Activated naive CD4-positive, alpha-beta T cell treated with anti-CD3 and anti-CD28 coated beads for 36 hours (primary cell): ENCODE measurements at regions not wholly inside any gene's neighbourhood (a gene's known extent, or its start where the extent isn't known, plus 50 kb on each side); places are given as distances from the start of the nearest gene placed in this dataset.
"Not testable (repeated sequence)": the region's sequence is repeated elsewhere in the genome, so short reads cannot be mapped to it uniquely, and the experiment has no call there.

Experiments used
- CTCF ChIA-PET: fragments of 350-600 bp; sonication (Branson Sonifier 250); formaldehyde crosslinking; loops from one replicate; lab custom pipeline; 2021; ENCODE audit warnings: antibody characterized with exemption; lab: Charles Lee
- DNase-seq: peaks from one replicate; pipeline ENCODE4 v3.0.0-alpha.2; 2020
- H3K27ac Mint-ChIP-seq: one replicate; pipeline ENCODE4 v1.8.0; 2021; ENCODE audit warnings: mild to moderate bottlenecking, mixed read lengths
- H3K27me3 Mint-ChIP-seq: one replicate; pipeline ENCODE4 v1.8.0; 2021; ENCODE audit warnings: low read depth, mixed read lengths
- H3K36me3 Mint-ChIP-seq: one replicate; pipeline ENCODE4 v1.8.0; 2021; ENCODE audit warnings: low read depth, mixed read lengths
- H3K4me1 Mint-ChIP-seq: one replicate; pipeline ENCODE4 v1.8.0; 2021; ENCODE audit warnings: low read depth, mixed read lengths
- H3K4me3 Mint-ChIP-seq: one replicate; pipeline ENCODE4 v1.8.0; 2021; ENCODE audit warnings: mild to moderate bottlenecking, moderate library complexity, mixed read lengths
- H3K9me3 Mint-ChIP-seq: one replicate; pipeline ENCODE4 v1.8.0; 2021; ENCODE audit warnings: mixed read lengths
- intact Hi-C: fragments of 100-400 bp; cut with micrococcal nuclease; formaldehyde crosslinking; loops from one replicate; pipeline ENCODE4 v1.15.1; 2023

GRCh38 chr5:23411200-23411599, 96.2 kb upstream of the PRDM9 start:
- Mint-ChIP-seq H3K9me3 (peaks cover 16% of the 10 kb centered on the region), H3K4me3 (no peak overlapping the region), H3K4me1 (no peaks in the 10 kb centered on the region), H3K36me3 (no peaks in the 10 kb centered on the region), H3K27me3 (no peaks in the 10 kb centered on the region), H3K27ac (no peak overlapping the region)
- no peak for DNase-seq
- intact Hi-C loops = no loop called here
- CTCF ChIA-PET = no interaction called here

GRCh38 chr5:23410775-23411174, 96.6 kb upstream of the PRDM9 start:
- H3K27ac Mint-ChIP-seq, CTCF ChIA-PET, intact Hi-C loops, DNase-seq, H3K36me3 Mint-ChIP-seq, H3K27me3 Mint-ChIP-seq, H3K4me3 Mint-ChIP-seq, H3K4me1 Mint-ChIP-seq: not testable (repeated sequence)
- H3K9me3 Mint-ChIP-seq = peaks cover 12% of the 10 kb centered on the region

GRCh38 chr5:23405316-23406068, 101.9 kb upstream of the PRDM9 start:
- Mint-ChIP-seq H3K27ac (no peak overlapping the region), H3K4me3 (no peak overlapping the region)

DNA sequence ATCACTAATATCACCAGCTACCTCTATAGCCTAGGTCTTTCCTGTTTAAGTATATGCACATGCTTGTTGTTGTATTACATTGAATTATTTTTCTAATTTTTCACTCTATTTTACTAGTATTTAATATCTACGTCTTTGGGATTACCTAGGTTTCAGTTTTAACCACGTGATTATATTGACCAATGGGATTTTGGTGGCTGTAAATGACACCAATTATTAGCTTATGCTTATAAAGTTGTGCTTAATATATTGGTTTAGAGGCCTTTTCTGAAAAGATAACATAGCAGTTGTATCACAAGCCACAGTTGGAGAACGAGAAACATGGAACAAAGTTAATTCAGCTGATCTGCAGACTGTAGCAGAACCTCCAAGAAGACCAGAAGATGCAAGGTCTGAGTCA, 104.8 kb upstream of the PRDM9 start:
- Mint-ChIP-seq H3K36me3 (no peaks in the 10 kb centered on the region), H3K4me1 (no peaks in the 10 kb centered on the region), H3K27ac (no peak overlapping the region), H3K27me3 (no peaks in the 10 kb centered on the region), H3K4me3 (no peak overlapping the region), H3K9me3 (peaks cover 2% of the 10 kb centered on the region)
- CTCF ChIA-PET = no interaction called here
- no peak for DNase-seq
- intact Hi-C loops = no loop called here

More at GRCh38 chr5:23405316-23406068, 101.9 kb upstream of the PRDM9 start:
- DNase-seq = no peak
- H3K9me3 Mint-ChIP-seq = no peaks in the 10 kb centered on the region
- no peaks in the 10 kb centered on the region for H3K27me3 Mint-ChIP-seq
- CTCF ChIA-PET = no interaction called here
- no peaks in the 10 kb centered on the region for H3K36me3 Mint-ChIP-seq
- intact Hi-C loops = no loop called here
- H3K4me1 Mint-ChIP-seq = no peaks in the 10 kb centered on the region

- intact Hi-C loops = no loop called here
- Mint-ChIP-seq H3K36me3 (no peaks in the 10 kb centered on the region), H3K27me3 (no peaks in the 10 kb centered on the region), H3K4me1 (no peaks in the 10 kb centered on the region), H3K4me3 (no peak overlapping the region), H3K9me3 (peaks cover 6% of the 10 kb centered on the region), H3K27ac (no peak overlapping the region)
- no peak for DNase-seq
- CTCF ChIA-PET = no interaction called here
Measured at GRCh38 chr5:23400951-23401350, 106.5 kb upstream of the PRDM9 start.

- Mint-ChIP-seq H3K4me3 (no peak overlapping the region), H3K36me3 (no peaks in the 10 kb centered on the region), H3K27ac (no peak overlapping the region), H3K9me3 (peaks cover 10% of the 10 kb centered on the region), H3K4me1 (no peaks in the 10 kb centered on the region), H3K27me3 (no peaks in the 10 kb centered on the region)
- CTCF ChIA-PET = no interaction called here
- no peak for DNase-seq
- intact Hi-C loops = no loop called here
Measured at GRCh38 chr5:23396346-23396745, 111.1 kb upstream of the PRDM9 start.

GRCh38 chr5:23389291-23390101, 117.9 kb upstream of the PRDM9 start:
- Mint-ChIP-seq H3K4me3 (no peak overlapping the region), H3K27ac (no peak overlapping the region), H3K9me3 (peaks cover 17% of the 10 kb centered on the region), H3K36me3 (no peaks in the 10 kb centered on the region), H3K27me3 (no peaks in the 10 kb centered on the region), H3K4me1 (no peaks in the 10 kb centered on the region)
- DNase-seq = no peak
- intact Hi-C loops = no loop called here
- CTCF ChIA-PET = no interaction called here

DNA sequence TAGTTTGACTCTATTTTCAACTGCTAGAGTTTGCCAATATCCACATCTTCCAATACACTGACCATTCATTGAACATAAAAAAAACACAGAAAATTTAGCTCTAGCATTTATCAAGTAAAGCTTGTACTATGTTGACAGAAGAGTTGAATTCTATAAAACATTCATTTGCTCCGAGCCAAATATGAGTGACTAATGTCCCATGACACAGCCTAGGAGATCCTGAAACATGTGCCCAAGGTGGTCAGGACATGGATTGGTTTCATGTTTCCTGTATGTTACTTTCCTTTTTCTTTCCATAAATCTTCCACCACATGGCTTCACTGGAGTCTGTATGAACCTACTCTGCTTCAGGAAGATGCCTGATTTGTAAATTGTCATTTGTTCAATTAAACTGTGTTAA, 122.4 kb upstream of the PRDM9 start:
- DNase-seq = no peak
- H3K27ac Mint-ChIP-seq = no peak overlapping the region
- H3K4me3 Mint-ChIP-seq = no peak overlapping the region
- CTCF ChIA-PET = no interaction called here
- H3K27me3 Mint-ChIP-seq = no peaks in the 10 kb centered on the region
- H3K4me1 Mint-ChIP-seq = no peaks in the 10 kb centered on the region
- no peaks in the 10 kb centered on the region for H3K36me3 Mint-ChIP-seq
- H3K9me3 Mint-ChIP-seq = peaks cover 24% of the 10 kb centered on the region
- intact Hi-C loops = no loop called here

DNA sequence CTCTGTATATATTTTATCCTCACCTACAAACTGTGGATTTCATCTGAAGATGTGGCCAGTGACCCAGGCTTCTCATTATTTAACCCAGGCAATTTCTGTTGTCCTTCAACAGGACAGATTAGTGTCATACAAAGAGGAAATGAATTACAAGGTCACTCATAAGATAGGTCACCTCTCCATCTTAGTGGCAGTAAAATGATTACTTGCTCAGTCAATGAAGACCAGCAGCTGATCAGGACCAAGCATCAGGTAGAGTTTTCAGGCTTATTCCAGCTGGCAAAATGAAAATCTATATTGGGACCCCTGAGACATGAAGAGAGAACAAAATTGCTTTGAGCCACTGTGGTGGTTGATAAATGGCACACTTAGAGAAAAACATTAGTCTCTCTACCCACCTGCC, 135.2 kb upstream of the PRDM9 start:
- Mint-ChIP-seq H3K27ac (no peak overlapping the region), H3K9me3 (peaks cover 21% of the 10 kb centered on the region), H3K4me1 (no peaks in the 10 kb centered on the region), H3K27me3 (no peaks in the 10 kb centered on the region), H3K36me3 (no peaks in the 10 kb centered on the region), H3K4me3 (no peak overlapping the region)
- DNase-seq = no peak
- intact Hi-C loops = no loop called here
- CTCF ChIA-PET = interaction anchor here (0.7 kb wide), 1 partner anchor 632 kb away, joined by 6 read pairs; no protein-coding TSS in a partner anchor

GRCh38 chr5:23368393-23368792, 139.0 kb upstream of the PRDM9 start:
- DNase-seq = no peak
- Mint-ChIP-seq H3K4me1 (no peaks in the 10 kb centered on the region), H3K4me3 (no peak overlapping the region), H3K36me3 (no peaks in the 10 kb centered on the region), H3K27me3 (no peaks in the 10 kb centered on the region), H3K27ac (no peak overlapping the region), H3K9me3 (peaks cover 15% of the 10 kb centered on the region)
- CTCF ChIA-PET = no interaction called here
- intact Hi-C loops = no loop called here

- H3K4me1 Mint-ChIP-seq = no peaks in the 10 kb centered on the region
- no peaks in the 10 kb centered on the region for H3K27me3 Mint-ChIP-seq
- intact Hi-C loops = no loop called here
- H3K36me3 Mint-ChIP-seq = no peaks in the 10 kb centered on the region
- DNase-seq = no peak
- no peak overlapping the region for H3K27ac Mint-ChIP-seq
- CTCF ChIA-PET = no interaction called here
- H3K9me3 Mint-ChIP-seq = peaks cover 11% of the 10 kb centered on the region
- H3K4me3 Mint-ChIP-seq = no peak overlapping the region
Measured at GRCh38 chr5:23367874-23368273, 139.5 kb upstream of the PRDM9 start.

DNA sequence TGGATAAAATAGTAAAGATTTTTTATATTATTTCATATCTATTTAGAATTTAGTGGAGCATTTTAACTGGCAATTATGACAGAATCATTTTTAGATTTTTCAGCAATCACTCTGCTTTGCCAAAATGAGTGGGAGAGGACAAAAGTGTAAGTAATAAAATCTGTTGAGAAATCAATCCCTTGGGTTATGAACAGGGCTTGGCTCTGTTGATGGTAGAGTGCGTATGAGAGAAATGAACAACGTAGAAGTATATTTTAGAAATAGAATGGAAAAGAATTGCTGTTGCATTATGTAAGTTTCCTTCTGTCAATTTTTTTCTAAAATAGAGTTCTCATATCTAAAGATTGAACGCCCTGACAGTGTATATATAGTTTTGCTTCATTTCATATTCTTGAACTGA, 154.1 kb upstream of the PRDM9 start:
- no peak for DNase-seq
- CTCF ChIA-PET = no interaction called here
- H3K36me3 Mint-ChIP-seq = no peaks in the 10 kb centered on the region
- H3K27ac Mint-ChIP-seq = no peak overlapping the region
- H3K9me3 Mint-ChIP-seq = peaks cover 3% of the 10 kb centered on the region
- H3K4me1 Mint-ChIP-seq = no peaks in the 10 kb centered on the region
- H3K27me3 Mint-ChIP-seq = no peaks in the 10 kb centered on the region
- no peak overlapping the region for H3K4me3 Mint-ChIP-seq
- intact Hi-C loops = no loop called here

DNA sequence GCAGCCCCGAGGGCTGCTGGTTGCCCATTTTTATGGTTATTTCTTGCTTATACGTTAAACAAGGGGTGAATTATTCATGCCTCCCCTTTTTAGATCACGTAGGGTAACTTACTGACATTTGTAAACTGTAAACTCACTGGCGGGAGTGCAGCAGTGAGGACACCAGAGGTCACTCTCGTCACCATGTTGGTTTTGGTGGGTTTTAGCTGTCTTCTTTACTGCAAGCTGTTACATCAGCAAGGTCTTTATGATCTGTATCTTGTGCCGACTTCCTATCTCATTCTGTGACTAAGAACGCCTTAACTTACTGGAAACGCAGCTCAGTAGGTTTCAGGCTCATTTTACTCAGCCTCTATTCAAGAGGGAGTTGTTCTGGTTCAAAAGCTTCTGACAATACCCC, 155.0 kb upstream of the PRDM9 start:
- H3K4me3 Mint-ChIP-seq = no peak overlapping the region
- H3K36me3 Mint-ChIP-seq = no peaks in the 10 kb centered on the region

More for the DNA sequence above, 155.0 kb upstream of the PRDM9 start:
- Mint-ChIP-seq H3K9me3 (peaks cover 3% of the 10 kb centered on the region), H3K4me1 (no peaks in the 10 kb centered on the region), H3K27me3 (no peaks in the 10 kb centered on the region), H3K27ac (no peak overlapping the region)
- no peak for DNase-seq
- CTCF ChIA-PET = no interaction called here
- intact Hi-C loops = no loop called here
